Tibial artery (tissue), 4 donors: ENCODE measurements at regions not wholly inside any gene's neighbourhood (a gene's known extent, or its start where the extent isn't known, plus 50 kb on each side); places are given as distances from the start of the nearest gene placed in this dataset.

Experiments used
- DNase-seq, 2 donors: peaks; one replicate each; pipeline ENCODE4 v3.0.0-alpha.2; 2019
- H3K27ac ChIP-seq, 2 donors: fragments of 200-600 bp; sonication (generic) in 1 of 2; 1 replicate in 1 of 2; 2 replicates in 1 of 2; pipeline ENCODE4 v1.5.1; 2018 to 2019; ENCODE audit warnings: mild to moderate bottlenecking in 1 of 2
- H3K27me3 ChIP-seq, 2 donors: fragments of 200-600 bp; sonication (generic) in 1 of 2; one replicate each; pipeline versions ENCODE4 v1.5.1 to v1.6.0; 2016 to 2019
- H3K36me3 ChIP-seq, 3 donors: fragments of 200-600 bp; sonication (generic) in 2 of 3; one replicate each; pipeline ENCODE4 v1.5.1; 2016 to 2019; ENCODE audit warnings: mild to moderate bottlenecking in 2 of 3
- H3K4me1 ChIP-seq, 4 donors: fragments of 200-600 bp; sonication (generic) in 2 of 4; 1 replicate in 3 of 4; 2 replicates in 1 of 4; pipeline ENCODE4 v1.5.1; 2016 to 2019
- H3K4me3 ChIP-seq, 2 donors: fragments of 200-600 bp; sonication (generic) in 1 of 2; 1 replicate in 1 of 2; 2 replicates in 1 of 2; pipeline ENCODE4 v1.5.1; 2018 to 2019; ENCODE audit warnings: mild to moderate bottlenecking in 2 of 2
- H3K9me3 ChIP-seq, 3 donors: fragments of 200-600 bp; sonication (generic) in 1 of 3; one replicate each; pipeline ENCODE4 v1.5.1; 2016 to 2019
- CTCF ChIP-seq, 2 experiments: fragments of 200-600 bp in 1 of 2; fragments of 450-650 bp in 1 of 2; IDR thresholded peaks; one replicate each; pipeline ENCODE4 v1.5.1; 2017 to 2019; ENCODE audit warnings: antibody characterized with exemption in 2 of 2, mild to moderate bottlenecking in 1 of 2, moderate library complexity in 1 of 2
- intact Hi-C: fragments of 100-400 bp; cut with DNase I; formaldehyde crosslinking; loops from one replicate; pipeline ENCODE4 v1.15.0; 2023; ENCODE audit warnings: low total_unique reads

DNA sequence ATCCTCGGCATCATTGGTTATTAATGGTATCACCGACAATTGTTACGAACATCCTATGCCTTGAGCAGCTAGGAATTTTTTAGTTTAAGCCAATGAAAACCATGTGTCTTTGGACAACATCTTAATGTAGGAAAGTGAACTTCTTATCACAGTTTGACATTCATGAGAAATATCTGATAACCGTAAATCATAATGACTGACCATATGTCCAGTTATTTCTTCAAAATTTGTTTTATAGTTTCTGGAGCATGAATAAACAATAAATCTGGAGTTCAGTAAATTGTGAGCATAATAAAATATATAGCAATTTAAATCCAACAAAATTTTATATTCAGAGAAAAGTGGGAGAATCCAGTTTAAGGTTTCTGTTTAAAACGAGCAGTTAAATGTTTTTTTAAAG lies 970.1 kb upstream of the ADGRB3 start:
- intact Hi-C loops: no loop called here
- no peak for DNase-seq
- no peak for TF ChIP-seq CTCF (IDR thresholded peaks at IDR 0.05)
- Histone ChIP-seq H3K27me3 (no peaks in the 10 kb centered on the region), H3K27ac (no peak overlapping the region), H3K9me3 (no peaks in the 10 kb centered on the region), H3K4me3 (no peak overlapping the region), H3K36me3 (no peaks in the 10 kb centered on the region), H3K4me1 (no peaks in the 10 kb centered on the region)

DNA sequence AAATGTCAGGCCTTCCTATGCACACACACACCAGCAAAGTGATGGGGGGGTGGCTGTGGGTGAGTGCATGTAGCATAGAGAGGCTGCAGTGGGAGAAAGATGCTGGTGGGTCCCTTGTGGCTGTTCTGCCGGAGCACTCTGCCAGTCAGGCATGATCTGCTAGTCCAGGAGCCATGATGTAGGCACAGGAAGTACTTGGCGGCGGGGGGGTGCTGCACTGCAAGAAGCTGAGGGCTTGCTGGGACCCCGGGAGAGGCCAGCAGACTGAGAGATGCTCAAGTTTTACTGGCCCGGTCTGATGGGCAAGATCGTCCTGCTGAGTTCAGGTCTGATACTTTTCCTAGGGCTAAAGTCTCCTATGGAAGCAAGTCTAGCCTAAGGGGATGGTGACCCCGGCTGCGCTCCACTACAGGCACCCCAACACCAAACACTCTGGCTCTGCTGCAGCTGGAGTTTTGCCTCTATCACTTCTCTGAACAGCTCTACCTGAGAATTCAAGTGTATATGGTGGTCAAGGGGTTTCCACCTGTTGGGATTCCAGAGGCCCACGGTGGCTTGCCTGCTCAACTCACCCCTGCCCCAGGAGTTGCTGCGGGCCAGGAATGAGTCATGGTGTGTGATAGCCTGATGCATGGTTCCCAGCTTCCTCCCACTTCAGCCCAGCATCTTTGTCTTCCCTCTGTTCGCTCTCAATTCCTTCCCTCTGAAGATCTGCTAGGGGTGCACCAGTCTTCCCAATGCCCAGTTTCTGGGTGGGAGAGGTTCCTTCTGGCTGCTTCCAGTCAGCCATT lies 971.8 kb upstream of the ADGRB3 start:
- H3K27me3 ChIP-seq: no peaks in the 10 kb centered on the region
- no peak for DNase-seq
- intact Hi-C loops: no loop called here
- H3K4me1 ChIP-seq: no peaks in the 10 kb centered on the region
- H3K4me3 ChIP-seq: no peak overlapping the region
- no peaks in the 10 kb centered on the region for H3K9me3 ChIP-seq
- TF ChIP-seq CTCF (IDR thresholded peaks at IDR 0.05): no peak
- H3K36me3 ChIP-seq: no peaks in the 10 kb centered on the region
- H3K27ac ChIP-seq: no peak overlapping the region

DNA sequence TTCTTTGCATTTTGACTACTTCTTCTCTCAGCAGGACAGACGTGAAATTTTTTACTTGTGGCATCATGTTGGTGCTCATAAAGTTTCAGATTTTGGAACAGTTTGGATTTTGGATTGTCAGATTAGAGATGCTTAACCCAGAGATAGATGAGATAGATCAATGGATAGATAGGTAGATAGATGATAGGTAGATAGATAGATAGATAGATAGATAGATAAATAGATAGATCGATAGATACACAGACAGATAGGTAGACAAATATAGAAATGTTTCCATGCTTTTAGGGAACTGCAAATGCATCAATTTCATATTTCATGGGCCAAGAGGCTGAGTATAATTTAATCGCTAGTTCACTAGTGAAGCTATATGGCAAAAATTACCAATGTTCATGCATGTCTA lies 981.5 kb upstream of the ADGRB3 start:
- DNase-seq: no peak
- intact Hi-C loops: no loop called here
- H3K9me3 ChIP-seq: no peaks in the 10 kb centered on the region
- TF ChIP-seq CTCF (IDR thresholded peaks at IDR 0.05): no peak
- no peaks in the 10 kb centered on the region for H3K4me1 ChIP-seq
- no peak overlapping the region for H3K27ac ChIP-seq
- H3K36me3 ChIP-seq: no peaks in the 10 kb centered on the region
- no peaks in the 10 kb centered on the region for H3K27me3 ChIP-seq
- H3K4me3 ChIP-seq: no peak overlapping the region

GRCh38 chr6:67646550-67646949 lies 988.5 kb upstream of the ADGRB3 start:
- H3K27ac ChIP-seq: no peak overlapping the region
- DNase-seq: no peak
- H3K4me3 ChIP-seq: no peak overlapping the region
- no peaks in the 10 kb centered on the region for H3K9me3 ChIP-seq
- no peaks in the 10 kb centered on the region for H3K27me3 ChIP-seq
- intact Hi-C loops: no loop called here
- no peaks in the 10 kb centered on the region for H3K36me3 ChIP-seq
- no peaks in the 10 kb centered on the region for H3K4me1 ChIP-seq
- TF ChIP-seq CTCF (IDR thresholded peaks at IDR 0.05): no peak

GRCh38 chr6:67643281-67643680 lies 991.8 kb upstream of the ADGRB3 start:
- Histone ChIP-seq H3K27me3 (no peaks in the 10 kb centered on the region), H3K36me3 (no peaks in the 10 kb centered on the region), H3K4me1 (no peaks in the 10 kb centered on the region), H3K9me3 (no peaks in the 10 kb centered on the region), H3K27ac (no peak overlapping the region), H3K4me3 (no peak overlapping the region)
- no peak for DNase-seq
- intact Hi-C loops: no loop called here
- TF ChIP-seq CTCF (IDR thresholded peaks at IDR 0.05): no peak

DNA sequence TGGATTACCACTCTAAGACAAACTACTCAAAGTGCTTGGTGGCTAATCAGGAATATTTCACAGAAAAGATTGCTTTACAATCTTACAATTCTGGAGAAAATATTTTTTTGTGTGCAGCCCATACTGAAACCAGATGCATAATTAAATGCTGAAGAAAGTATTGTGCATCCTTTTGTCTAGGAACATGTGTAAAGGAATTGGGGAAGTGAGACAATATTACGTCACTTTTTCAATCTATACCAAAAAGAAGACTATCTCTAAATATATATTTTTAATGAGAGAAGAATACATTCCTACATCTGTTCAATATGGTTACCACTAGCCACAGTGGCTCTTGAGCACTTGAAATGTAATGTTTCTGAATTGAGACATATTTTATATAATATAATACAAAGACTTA lies 992.5 kb upstream of the ADGRB3 start:
- no peak overlapping the region for H3K27ac ChIP-seq
- H3K27me3 ChIP-seq: no peaks in the 10 kb centered on the region
- no peaks in the 10 kb centered on the region for H3K9me3 ChIP-seq
- DNase-seq: no peak
- intact Hi-C loops: no loop called here
- no peaks in the 10 kb centered on the region for H3K36me3 ChIP-seq
- H3K4me3 ChIP-seq: no peak overlapping the region
- no peaks in the 10 kb centered on the region for H3K4me1 ChIP-seq
- no peak for TF ChIP-seq CTCF (IDR thresholded peaks at IDR 0.05)
